ENCODE measurements at regions not wholly inside any gene's neighbourhood (a gene's known extent, or its start where the extent isn't known, plus 50 kb on each side); places are given as distances from the start of the nearest gene placed in this dataset.
A peak's percentile ranks its signal among the peaks of the same experiment; 100 is the strongest.

- no peak for DNase-seq
Observed at GRCh38 chr10:128922172-128922571, 544.9 kb upstream of the MGMT start.

GRCh38 chr10:128922619-128923196, 544.3 kb upstream of the MGMT start:
- no peak for DNase-seq

GRCh38 chr10:128924918-128925317, 542.1 kb upstream of the MGMT start:
- DNase-seq, result no peak

- DNase-seq, result no peak
Observed at GRCh38 chr10:128926711-128927110, 540.3 kb upstream of the MGMT start.

- peak; percentile 37 for DNase-seq
Observed at GRCh38 chr10:128927497-128928161, 539.4 kb upstream of the MGMT start.

GRCh38 chr10:128928231-128928836, 538.7 kb upstream of the MGMT start:
- no peak for DNase-seq

- DNase-seq, result no peak
Observed at GRCh38 chr10:128929131-128929530, 537.9 kb upstream of the MGMT start.

GRCh38 chr10:128929767-128930166, 537.3 kb upstream of the MGMT start:
- no peak for DNase-seq

- DNase-seq, result no peak
Observed at GRCh38 chr10:128930515-128930914, 536.5 kb upstream of the MGMT start.

GRCh38 chr10:128932071-128932820, 534.8 kb upstream of the MGMT start:
- DNase-seq, result no peak

GRCh38 chr10:128934492-128934891, 532.5 kb upstream of the MGMT start:
- DNase-seq, result no peak

- DNase-seq, result no peak
Observed at GRCh38 chr10:128936392-128936791, 530.6 kb upstream of the MGMT start.

GRCh38 chr10:128938558-128938957, 528.5 kb upstream of the MGMT start:
- no peak for DNase-seq

GRCh38 chr10:128940081-128940480, 527.0 kb upstream of the MGMT start:
- DNase-seq, result no peak

GRCh38 chr10:128943111-128943510, 523.9 kb upstream of the MGMT start:
- no peak for DNase-seq

- DNase-seq, result no peak
Observed at GRCh38 chr10:128945398-128945797, 521.6 kb upstream of the MGMT start.

GRCh38 chr10:128950159-128950915, 516.7 kb upstream of the MGMT start:
- DNase-seq, result no peak

GRCh38 chr10:128950916-128951275, 516.1 kb upstream of the MGMT start:
- DNase-seq, result no peak

GRCh38 chr10:128952856-128953255, 514.2 kb upstream of the MGMT start:
- no peak for DNase-seq

- no peak for DNase-seq
Observed at GRCh38 chr10:128956149-128956548, 510.9 kb upstream of the MGMT start.

- no peak for DNase-seq
Observed at GRCh38 chr10:128957221-128957620, 509.8 kb upstream of the MGMT start.

- no peak for DNase-seq
Observed at GRCh38 chr10:128958834-128959690, 508.0 kb upstream of the MGMT start.

Data from NCI-H2029 (cell line).